ENCODE measurements at regions not wholly inside any gene's neighbourhood (a gene's known extent, or its start where the extent isn't known, plus 50 kb on each side); places are given as distances from the start of the nearest gene placed in this dataset.

DNA sequence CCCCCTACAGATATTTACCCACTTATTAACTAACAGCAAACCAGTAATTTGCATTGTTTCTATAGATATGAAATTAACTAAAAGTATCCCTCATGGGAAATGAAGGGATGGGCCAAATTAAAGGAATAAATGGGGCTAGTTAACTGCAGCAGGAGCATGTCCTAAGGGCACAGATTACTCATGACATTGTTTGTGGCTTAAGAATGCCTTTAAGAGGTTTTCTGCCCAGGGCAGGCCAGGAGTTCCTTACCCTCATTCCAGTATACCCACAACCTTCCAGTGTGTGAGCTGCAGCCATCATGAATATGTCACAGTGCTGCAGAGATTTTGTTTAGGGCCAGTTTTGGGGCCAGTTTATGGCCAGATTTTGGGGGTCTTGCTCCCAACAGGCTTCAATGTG lies 1101.9 kb downstream of the PRIM2 start:
- Histone ChIP-seq H3K36me3 (no peaks in the 10 kb centered on the region), H3K27ac (no peak overlapping the region), H3K27me3 (no peaks in the 10 kb centered on the region), H3K4me3 (no peak overlapping the region), H3K9me3 (peaks cover 0 to 84% (median 39%) of the 10 kb centered on the region in 11 donors), H3K4me1 (no peaks in the 10 kb centered on the region)
- TF ChIP-seq, protein P1, sequence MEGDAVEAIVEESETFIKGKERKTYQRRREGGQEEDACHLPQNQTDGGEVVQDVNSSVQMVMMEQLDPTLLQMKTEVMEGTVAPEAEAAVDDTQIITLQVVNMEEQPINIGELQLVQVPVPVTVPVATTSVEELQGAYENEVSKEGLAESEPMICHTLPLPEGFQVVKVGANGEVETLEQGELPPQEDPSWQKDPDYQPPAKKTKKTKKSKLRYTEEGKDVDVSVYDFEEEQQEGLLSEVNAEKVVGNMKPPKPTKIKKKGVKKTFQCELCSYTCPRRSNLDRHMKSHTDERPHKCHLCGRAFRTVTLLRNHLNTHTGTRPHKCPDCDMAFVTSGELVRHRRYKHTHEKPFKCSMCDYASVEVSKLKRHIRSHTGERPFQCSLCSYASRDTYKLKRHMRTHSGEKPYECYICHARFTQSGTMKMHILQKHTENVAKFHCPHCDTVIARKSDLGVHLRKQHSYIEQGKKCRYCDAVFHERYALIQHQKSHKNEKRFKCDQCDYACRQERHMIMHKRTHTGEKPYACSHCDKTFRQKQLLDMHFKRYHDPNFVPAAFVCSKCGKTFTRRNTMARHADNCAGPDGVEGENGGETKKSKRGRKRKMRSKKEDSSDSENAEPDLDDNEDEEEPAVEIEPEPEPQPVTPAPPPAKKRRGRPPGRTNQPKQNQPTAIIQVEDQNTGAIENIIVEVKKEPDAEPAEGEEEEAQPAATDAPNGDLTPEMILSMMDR (IDR thresholded peaks at IDR 0.05) = no peak
- no peak for ATAC-seq
- intact Hi-C loops (cut with DNase I) = no loop called here
- DNase-seq = no peak

All from heart right ventricle (tissue), 15 donors.